Stomach (tissue), 4 donors: ENCODE measurements at regions not wholly inside any gene's neighbourhood (a gene's known extent, or its start where the extent isn't known, plus 50 kb on each side); places are given as distances from the start of the nearest gene placed in this dataset.

Source experiments
- POLR2A ChIP-seq, 4 donors: fragments of 450-650 bp; IDR thresholded peaks; one replicate each; pipeline ENCODE4 v1.6.1; 2016; ENCODE audit warnings: antibody characterized with exemption in 4 of 4, control low read depth in 2 of 4, mild to moderate bottlenecking in 1 of 4, moderate library complexity in 1 of 4
- POLR2AphosphoS5 ChIP-seq, 3 donors: sonication (generic); formaldehyde crosslinking; IDR thresholded peaks; one replicate each; pipeline ENCODE4 v1.6.1; 2016; ENCODE audit warnings: antibody characterized with exemption in 3 of 3
- TF ChIP-seq, protein P1 (sequence below), 7 experiments: fragments of 450-650 bp in 4 of 7; fragments of 200-600 bp in 3 of 7; sonication (generic) in 3 of 7; IDR thresholded peaks; one replicate each; pipeline ENCODE4 v1.5.1; 2016 to 2019; ENCODE audit warnings: antibody characterized with exemption in 7 of 7, control low read depth in 2 of 7, mild to moderate bottlenecking in 1 of 7

DNA sequence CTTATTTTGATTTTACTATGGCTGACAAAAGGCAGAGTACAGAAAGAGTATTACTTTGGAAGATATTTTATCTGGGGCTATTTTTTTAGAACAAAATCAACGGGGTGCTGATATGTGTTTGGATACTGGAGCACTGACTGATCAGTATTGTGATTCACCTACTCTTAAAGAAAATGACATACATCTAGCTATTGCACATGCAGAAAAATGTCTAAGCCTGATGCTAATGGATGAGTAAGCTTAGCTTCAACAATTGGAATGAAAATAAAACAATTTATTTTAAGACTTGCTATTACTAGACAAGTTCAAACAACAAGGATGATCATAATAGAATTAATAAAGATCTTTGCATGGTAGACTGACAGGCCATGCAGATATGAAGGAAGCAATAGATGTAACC lies 262.0 kb downstream of the PPP1R2C start:
- TF ChIP-seq, protein P1, sequence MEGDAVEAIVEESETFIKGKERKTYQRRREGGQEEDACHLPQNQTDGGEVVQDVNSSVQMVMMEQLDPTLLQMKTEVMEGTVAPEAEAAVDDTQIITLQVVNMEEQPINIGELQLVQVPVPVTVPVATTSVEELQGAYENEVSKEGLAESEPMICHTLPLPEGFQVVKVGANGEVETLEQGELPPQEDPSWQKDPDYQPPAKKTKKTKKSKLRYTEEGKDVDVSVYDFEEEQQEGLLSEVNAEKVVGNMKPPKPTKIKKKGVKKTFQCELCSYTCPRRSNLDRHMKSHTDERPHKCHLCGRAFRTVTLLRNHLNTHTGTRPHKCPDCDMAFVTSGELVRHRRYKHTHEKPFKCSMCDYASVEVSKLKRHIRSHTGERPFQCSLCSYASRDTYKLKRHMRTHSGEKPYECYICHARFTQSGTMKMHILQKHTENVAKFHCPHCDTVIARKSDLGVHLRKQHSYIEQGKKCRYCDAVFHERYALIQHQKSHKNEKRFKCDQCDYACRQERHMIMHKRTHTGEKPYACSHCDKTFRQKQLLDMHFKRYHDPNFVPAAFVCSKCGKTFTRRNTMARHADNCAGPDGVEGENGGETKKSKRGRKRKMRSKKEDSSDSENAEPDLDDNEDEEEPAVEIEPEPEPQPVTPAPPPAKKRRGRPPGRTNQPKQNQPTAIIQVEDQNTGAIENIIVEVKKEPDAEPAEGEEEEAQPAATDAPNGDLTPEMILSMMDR (IDR thresholded peaks at IDR 0.05), result no peak
- TF ChIP-seq POLR2A (IDR thresholded peaks at IDR 0.05), result no peak
- no peak for TF ChIP-seq POLR2AphosphoS5 (IDR thresholded peaks at IDR 0.05)
